H1 (cell line): ENCODE measurements at regions not wholly inside any gene's neighbourhood (a gene's known extent, or its start where the extent isn't known, plus 50 kb on each side); places are given as distances from the start of the nearest gene placed in this dataset.

Experiments
- CTCF ChIA-PET: fragments of 300-600 bp; sonication (Branson Sonifier 250); formaldehyde crosslinking; loops from one replicate; lab custom pipeline; 2021; ENCODE audit not compliant: partially characterized antibody; lab: Charles Lee
- POLR2A ChIA-PET: fragments of 300-600 bp; sonication (Branson Sonifier 250); formaldehyde crosslinking; loops from one replicate; lab custom pipeline; 2021; ENCODE audit warnings: inconsistent platforms; ENCODE audit not compliant: partially characterized antibody; lab: Charles Lee
- DNase-seq, 2 experiments: peaks; one replicate each; pipeline versions ENCODE4 v3.0.0 to v3.0.0-alpha.2; 2010 to 2022; ENCODE audit warnings: low spot score in 2 of 2, low read depth in 1 of 2, mixed read lengths in 1 of 2
- FAIRE-seq: peaks from 2 replicates; lab custom pipeline; 2011; peaks lifted over from hg19 to GRCh38; lab: Jason Lieb, UNC
- H2AFZ ChIP-seq: 2 replicates; pipeline ENCODE4 v1.8.1; 2012; ENCODE audit warnings: low read length, inconsistent platforms
- H2AK5ac ChIP-seq: 2 replicates; pipeline ENCODE4 v1.6.1; 2013; ENCODE audit warnings: low read depth, low read length
- H2BK120ac ChIP-seq: replicated peaks from 2 replicates; pipeline ENCODE3; 2013; ENCODE audit warnings: low read depth, low read length, inconsistent platforms
- H2BK12ac ChIP-seq: 2 replicates; pipeline ENCODE4 v1.6.1; 2013; ENCODE audit warnings: low read depth, low read length
- H2BK15ac ChIP-seq: 2 replicates; pipeline ENCODE4 v1.6.1; 2013; ENCODE audit warnings: low read length
- H2BK20ac ChIP-seq: 2 replicates; pipeline ENCODE4 v1.6.1; 2013; ENCODE audit warnings: low read length
- H2BK5ac ChIP-seq: 2 replicates; pipeline ENCODE4 v1.6.1; 2013; ENCODE audit warnings: low read depth, low read length
- H3K14ac ChIP-seq: 2 replicates; pipeline ENCODE4 v1.6.1; 2013; ENCODE audit warnings: inconsistent platforms; ENCODE audit not compliant: insufficient read length
- H3K18ac ChIP-seq: 2 replicates; pipeline ENCODE4 v1.6.1; 2013; ENCODE audit warnings: low read length; ENCODE audit errors: extremely low read depth
- H3K23ac ChIP-seq: 2 replicates; pipeline ENCODE4 v1.6.1; 2013; ENCODE audit warnings: inconsistent platforms; ENCODE audit not compliant: insufficient read length
- H3K23me2 ChIP-seq: 2 replicates; pipeline ENCODE4 v1.6.1; 2013; ENCODE audit warnings: low read depth, low read length
- H3K27ac ChIP-seq: 2 replicates; pipeline ENCODE4 v1.6.1; 2011; ENCODE audit warnings: low read depth, low read length, inconsistent platforms
- H3K27me3 ChIP-seq, 4 experiments: replicated peaks in 1 of 4; 1 replicate in 1 of 4; 2 replicates in 3 of 4; pipeline versions ENCODE4 v1.6.1 to v1.8.1; 2011 to 2013; ENCODE audit warnings: low read length in 3 of 4, mild to moderate bottlenecking in 3 of 4, inconsistent platforms in 2 of 4, mixed read lengths in 2 of 4, moderate library complexity in 1 of 4; ENCODE audit not compliant: control insufficient read depth in 3 of 4, insufficient read depth in 3 of 4; ENCODE audit errors: extremely low read depth in 1 of 4
- H3K36me3 ChIP-seq, 4 experiments: 2 replicates each; pipeline versions ENCODE4 v1.6.1 to v1.8.1; 2011 to 2013; ENCODE audit warnings: mild to moderate bottlenecking in 4 of 4, low read length in 3 of 4, moderate library complexity in 2 of 4, control low read depth in 1 of 4, inconsistent platforms in 1 of 4; ENCODE audit not compliant: insufficient read depth in 4 of 4, control insufficient read depth in 2 of 4
- H3K4ac ChIP-seq: replicated peaks from 2 replicates; pipeline ENCODE3; 2013; ENCODE audit warnings: low read length, low read depth, mixed read lengths, inconsistent platforms; ENCODE audit not compliant: insufficient read length
- H3K4me1 ChIP-seq, 4 experiments: replicated peaks in 1 of 4; 1 replicate in 1 of 4; 2 replicates in 3 of 4; pipeline versions ENCODE4 v1.6.1 to v1.8.1; 2011 to 2013; ENCODE audit warnings: low read length in 3 of 4, inconsistent platforms in 2 of 4, mixed read lengths in 1 of 4; ENCODE audit not compliant: insufficient read depth in 4 of 4, control insufficient read depth in 3 of 4
- H3K4me2 ChIP-seq, 2 experiments: 2 replicates each; pipeline versions ENCODE4 v1.6.1 to v1.8.1; 2011 to 2013; ENCODE audit warnings: low read depth in 2 of 2, low read length in 2 of 2, control low read depth in 1 of 2, inconsistent platforms in 1 of 2, mild to moderate bottlenecking in 1 of 2; ENCODE audit not compliant: insufficient read depth in 1 of 2
- H3K4me3 ChIP-seq, 4 experiments: fragments of 200-600, 300-600 bp in 1 of 4; sonication (generic), shearing (Covaris generic), sonication (Bioruptor Twin) in 1 of 4; 2 replicates each; pipeline versions ENCODE4 v1.5.1 to v1.8.1; 2011 to 2016; ENCODE audit warnings: low read length in 4 of 4, low read depth in 3 of 4, control low read depth in 2 of 4, inconsistent platforms in 2 of 4, mild to moderate bottlenecking in 2 of 4, mixed read lengths in 1 of 4, moderate library complexity in 1 of 4; ENCODE audit not compliant: insufficient read depth in 2 of 4; ENCODE audit errors: extremely low read depth in 1 of 4
- H3K56ac ChIP-seq: replicated peaks from 2 replicates; pipeline ENCODE3; 2013; ENCODE audit warnings: low read depth, mild to moderate bottlenecking, mixed read lengths, low read length, inconsistent platforms; ENCODE audit not compliant: insufficient read length
- H3K79me1 ChIP-seq: 2 replicates; pipeline ENCODE4 v1.6.1; 2013; ENCODE audit warnings: low read depth, low read length, control low read depth
- H3K79me2 ChIP-seq, 2 experiments: 2 replicates each; pipeline versions ENCODE4 v1.6.1 to v1.8.1; 2012 to 2013; ENCODE audit warnings: low read length in 2 of 2, mild to moderate bottlenecking in 2 of 2, inconsistent platforms in 1 of 2; ENCODE audit not compliant: insufficient read depth in 2 of 2, control insufficient read depth in 1 of 2
- H3K9ac ChIP-seq, 4 experiments: replicated peaks in 1 of 4; 1 replicate in 1 of 4; 2 replicates in 3 of 4; pipeline versions ENCODE4 v1.6.1 to v1.8.1; 2011 to 2013; ENCODE audit warnings: low read depth in 3 of 4, low read length in 3 of 4, control low read depth in 2 of 4, mild to moderate bottlenecking in 2 of 4, moderate library complexity in 2 of 4, inconsistent platforms in 1 of 4; ENCODE audit errors: extremely low read depth in 1 of 4
- H3K9me3 ChIP-seq, 2 experiments: 2 replicates each; pipeline versions ENCODE4 v1.6.1 to v1.8.1; 2012 to 2013; ENCODE audit warnings: mild to moderate bottlenecking in 2 of 2, moderate library complexity in 2 of 2, control low read depth in 1 of 2, inconsistent platforms in 1 of 2, low read depth in 1 of 2, low read length in 1 of 2, mixed read lengths in 1 of 2; ENCODE audit not compliant: insufficient read depth in 2 of 2
- H4K20me1 ChIP-seq, 2 experiments: replicated peaks in 1 of 2; 2 replicates each; pipeline versions ENCODE3 to v1.8.1; 2011 to 2013; ENCODE audit warnings: inconsistent platforms in 2 of 2, low read length in 2 of 2, mild to moderate bottlenecking in 1 of 2; ENCODE audit not compliant: insufficient read depth in 2 of 2, control insufficient read depth in 1 of 2
- H4K5ac ChIP-seq: 2 replicates; pipeline ENCODE4 v1.6.1; 2013; ENCODE audit warnings: low read length, low read depth, mixed read lengths, inconsistent platforms; ENCODE audit not compliant: insufficient read length
- H4K8ac ChIP-seq: 2 replicates; pipeline ENCODE4 v1.8.0; 2013; ENCODE audit warnings: mild to moderate bottlenecking, moderate library complexity, low read length, inconsistent platforms; ENCODE audit not compliant: insufficient read depth; ENCODE audit errors: extremely low read depth
- H4K91ac ChIP-seq: replicated peaks from 2 replicates; pipeline ENCODE3; 2013; ENCODE audit warnings: low read length, mixed read lengths, inconsistent platforms; ENCODE audit not compliant: insufficient read length
- PHF8 ChIP-seq: fragments of 200-600 bp; sonication (generic); conservative IDR thresholded peaks from 2 replicates; pipeline ENCODE4 v1.7.1; 2012; ENCODE audit warnings: low read depth, mild to moderate bottlenecking, inconsistent platforms, low read length, moderate library complexity
- POLR2AphosphoS5 ChIP-seq: IDR thresholded peaks from 2 replicates; pipeline ENCODE4 v1.6.1; 2011; ENCODE audit warnings: low read depth, low read length
- SUZ12 ChIP-seq: fragments of 200-600 bp; sonication (generic); IDR thresholded peaks from 2 replicates; pipeline ENCODE4 v1.6.1; 2012; ENCODE audit warnings: mild to moderate bottlenecking, inconsistent platforms, low read length, moderate library complexity, mixed read lengths
- TBP ChIP-seq: IDR thresholded peaks from 2 replicates; pipeline ENCODE4 v1.6.1; 2011; ENCODE audit warnings: low read depth, low read length, improper control_type of control experiment

DNA sequence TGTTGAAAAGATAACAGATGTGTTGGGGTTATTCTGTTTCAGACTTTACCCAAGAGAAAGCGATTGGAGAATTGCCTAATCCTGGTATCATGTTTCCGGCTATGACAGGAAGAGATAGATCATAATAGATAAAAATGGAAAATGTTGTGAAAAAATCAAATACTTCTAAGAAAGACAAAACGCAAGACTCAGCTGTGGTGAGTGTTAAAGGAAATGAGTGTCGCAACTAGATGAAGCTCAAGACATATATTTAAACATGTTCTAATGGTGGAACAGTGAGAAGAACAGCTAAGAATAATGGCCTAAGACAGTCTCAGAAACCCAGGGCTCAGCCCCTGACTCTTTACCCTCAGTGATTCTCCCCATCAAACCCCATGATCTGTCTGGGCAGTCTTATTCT is 426.7 kb upstream of the RUNX1 start (continued):
- no peak for TF ChIP-seq POLR2AphosphoS5

- no peak overlapping the region for H3K9ac ChIP-seq
- H3K4ac ChIP-seq, result no peak overlapping the region
- no peak overlapping the region for H3K23ac ChIP-seq
- no peak overlapping the region for H3K14ac ChIP-seq
- no peak overlapping the region for H2AFZ ChIP-seq
- ChIA-PET POLR2A (no interaction called here), CTCF (interaction anchor here (0.6 to 1.2 kb wide), 4 partner anchors 33 to 616 kb away, joined by 3 to 4 read pairs (median 4); no protein-coding TSS in a partner anchor)
- H3K27me3 ChIP-seq, result no peaks in the 10 kb centered on the region
- H3K36me3 ChIP-seq, result no peaks in the 10 kb centered on the region
- FAIRE-seq, result no peak
- no peak overlapping the region; a peak in 1 of 8 replicates for H3K4me3 ChIP-seq
- H2BK15ac ChIP-seq, result no peak overlapping the region
- no peaks in the 10 kb centered on the region for H3K79me1 ChIP-seq
- H3K9me3 ChIP-seq, result peaks cover 0 to 5% of the 10 kb centered on the region in 2 experiments; a peak in 1 of 4 replicates
- H3K4me1 ChIP-seq, result peaks cover 7 to 20% (median 11%) of the 10 kb centered on the region in 4 experiments
- H4K8ac ChIP-seq, result no peak overlapping the region
- no peaks in the 10 kb centered on the region for H3K79me2 ChIP-seq
- 0 out of 4 replicates have a peak overlapping the region, but pooled peaks of 1 of the 2 experiments have one; percentile 27 for H3K4me2 ChIP-seq
- H2BK12ac ChIP-seq, result no peak overlapping the region
- no peak overlapping the region for H3K56ac ChIP-seq
- DNase-seq, result no peak
- no peaks in the 10 kb centered on the region; the same call in 1 of the 2 replicates for H3K23me2 ChIP-seq
- H3K18ac ChIP-seq, result no peak overlapping the region
- no peaks in the 10 kb centered on the region for H4K20me1 ChIP-seq
- no peak overlapping the region for H2BK20ac ChIP-seq
- peak overlapping the region; percentile 44 for H4K5ac ChIP-seq
- H2BK120ac ChIP-seq, result no peak overlapping the region
- no peak overlapping the region for H2BK5ac ChIP-seq
- no peak overlapping the region for H4K91ac ChIP-seq
- no peak overlapping the region for H3K27ac ChIP-seq
- H2AK5ac ChIP-seq, result no peak overlapping the region
- no peak for TF ChIP-seq PHF8
- no peak for TF ChIP-seq SUZ12
- no peak for TF ChIP-seq TBP
Measured at GRCh38 chr21:35475009-35475408, 425.9 kb upstream of the RUNX1 start.
